ENCODE measurements at regions not wholly inside any gene's neighbourhood (a gene's known extent, or its start where the extent isn't known, plus 50 kb on each side); places are given as distances from the start of the nearest gene placed in this dataset.

- BruUV-seq (replicated peaks): no TSS peak
- peak; percentile 2 for DNase-seq
- CTCF ChIA-PET: no interaction called here
Measured at GRCh38 chr15:61410662-61411061, 181.6 kb upstream of the RORA start.

More at GRCh38 chr15:61410662-61411061, 181.6 kb upstream of the RORA start:
- Histone ChIP-seq H3K23ac (ENCODE audit: low read depth, low read length) (no peak overlapping the region), H2BK20ac (ENCODE audit: low read depth, low read length) (no peak overlapping the region), H2AFZ (replicated peaks; ENCODE audit: low read length, poor library complexity) (no peak overlapping the region), H2AK9ac (replicated peaks; ENCODE audit: low read depth, low read length, poor library complexity) (no peak overlapping the region), H2BK120ac (ENCODE audit: low read depth, low read length) (no peak overlapping the region), H3K9me3 (ENCODE audit: control insufficient read depth, insufficient read depth, low read length) (no peaks in the 10 kb centered on the region), H3K9ac (ENCODE audit: low read depth, low read length) (no peak overlapping the region), H3K14ac (replicated peaks; ENCODE audit: low read depth, low read length) (no peak overlapping the region), H3K4ac (ENCODE audit: low read depth, low read length) (no peak overlapping the region), H3K4me3 (ENCODE audit: insufficient read depth, low read depth, low read length) (no peak overlapping the region), H3K9me1 (ENCODE audit: insufficient read depth, low read length) (no peaks in the 10 kb centered on the region), H3K27ac (ENCODE audit: insufficient read depth, low read length) (no peak overlapping the region), H3K4me2 (ENCODE audit: low read depth, low read length) (no peak overlapping the region), H3K79me1 (ENCODE audit: low read depth in 1 of 2, low read length in 2 of 2) (no peaks in the 10 kb centered on the region), H4K5ac (ENCODE audit: low read depth, low read length) (no peak overlapping the region), H4K20me1 (ENCODE audit: insufficient read depth, low read length) (no peaks in the 10 kb centered on the region), H3K36me3 (ENCODE audit: control insufficient read depth, insufficient read depth, low read length) (no peaks in the 10 kb centered on the region), H4K8ac (ENCODE audit: low read depth in 2 of 2, low read length in 2 of 2) (no peak overlapping the region), H3K56ac (ENCODE audit: extremely low read depth, insufficient read depth, low read length) (no peak overlapping the region), H2BK15ac (ENCODE audit: low read depth, low read length) (no peak overlapping the region), H4K91ac (ENCODE audit: insufficient read depth, low read depth, low read length) (no peak overlapping the region), H2AK5ac (ENCODE audit: low read depth, low read length) (no peak overlapping the region), H3K18ac (ENCODE audit: low read depth, low read length) (no peak overlapping the region), H2BK5ac (ENCODE audit: low read depth, low read length, poor library complexity, severe bottlenecking) (no peak overlapping the region), H3K27me3 (ENCODE audit: control insufficient read depth, insufficient read depth, low read length) (no peaks in the 10 kb centered on the region), H3K4me1 (ENCODE audit: control insufficient read depth, insufficient read depth, low read length) (no peaks in the 10 kb centered on the region)
- WGBS, 2 experiments (ENCODE audit: extremely low coverage in 2 of 2, insufficient read length in 1 of 2): no CpG with 5 or more reads among the region's 2 CpGs
- intact Hi-C loops (cut with micrococcal nuclease) (no loop called here), in situ Hi-C loops (cut with MboI; ENCODE audit: low sequenced_read_pairs) (no loop called here), dilution Hi-C loops (cut with HindIII; ENCODE audit: low sequenced_read_pairs, unreplicated experiment) (no loop called here)
- TF ChIP-seq ELK1 (IDR thresholded peaks at IDR 0.05; ENCODE audit: borderline replicate concordance, low read depth, low read length) (no peak), MXI1 (IDR thresholded peaks at IDR 0.05; ENCODE audit: borderline replicate concordance, low read depth, low read length) (no peak), RFX5 (IDR thresholded peaks at IDR 0.05; ENCODE audit: low read depth, low read length) (no peak), FOS (IDR thresholded peaks at IDR 0.05; ENCODE audit: low read depth, low read length) (no peak), USF2 (IDR thresholded peaks at IDR 0.05; ENCODE audit: low read depth, low read length) (no peak), CTCF (conservative IDR thresholded peaks at IDR 0.05; ENCODE audit: low read depth, low read length) (no peak), CEBPB (IDR thresholded peaks at IDR 0.05; ENCODE audit: low read depth, low read length) (no peak)
- POLR2A ChIA-PET (ENCODE audit: unreplicated experiment): no interaction called here
- no peak for ATAC-seq (ENCODE audit: low read depth)
